Adrenal gland (tissue), 9 donors: ENCODE measurements at regions not wholly inside any gene's neighbourhood (a gene's known extent, or its start where the extent isn't known, plus 50 kb on each side); places are given as distances from the start of the nearest gene placed in this dataset.

Source experiments
- DNase-seq, 7 donors: peaks; one replicate each; pipeline ENCODE4 v3.0.0-alpha.2; 2019 to 2020
- H3K27ac ChIP-seq, 5 donors: fragments of 200-600 bp; sonication (generic) in 4 of 5; 1 replicate in 3 of 5; 2 replicates in 2 of 5; pipeline versions ENCODE4 v1.5.1 to v1.8.0; 2016 to 2020; ENCODE audit warnings: mild to moderate bottlenecking in 1 of 5
- H3K27me3 ChIP-seq: fragments of 200-600 bp; 2 replicates; pipeline ENCODE4 v1.8.0; 2021
- H3K36me3 ChIP-seq, 2 donors: fragments of 200-600 bp; replicated peaks in 1 of 2; 1 replicate in 1 of 2; 2 replicates in 1 of 2; pipeline versions ENCODE4 v1.5.1 to v1.8.0; 2018 to 2022
- H3K4me1 ChIP-seq, 2 donors: fragments of 200-600 bp; replicated peaks in 1 of 2; 1 replicate in 1 of 2; 2 replicates in 1 of 2; pipeline versions ENCODE4 v1.5.1 to v1.8.0; 2018 to 2021
- H3K4me3 ChIP-seq, 4 donors: fragments of 200-600 bp; sonication (generic) in 3 of 4; one replicate each; pipeline ENCODE4 v1.5.1; 2016 to 2018
- H3K9me3 ChIP-seq, 3 donors: fragments of 200-600 bp; sonication (generic) in 1 of 3; replicated peaks in 1 of 3; 1 replicate in 2 of 3; 2 replicates in 1 of 3; pipeline versions ENCODE4 v1.5.1 to v1.8.0; 2016 to 2021
- CTCF ChIP-seq, 6 experiments: fragments of 450-650 bp in 4 of 6; fragments of 200-600 bp in 2 of 6; sonication (generic) in 1 of 6; IDR thresholded peaks; 1 replicate in 5 of 6; 2 replicates in 1 of 6; pipeline versions ENCODE4 v1.5.1 to v1.8.0; 2016 to 2021; ENCODE audit warnings: antibody characterized with exemption in 6 of 6, mild to moderate bottlenecking in 2 of 6, moderate library complexity in 1 of 6
- POLR2A ChIP-seq, 2 donors: fragments of 450-650 bp; IDR thresholded peaks; one replicate each; pipeline ENCODE4 v1.6.1; 2017; ENCODE audit warnings: antibody characterized with exemption in 2 of 2, mild to moderate bottlenecking in 2 of 2, moderate library complexity in 1 of 2
- WGBS, 4 donors: extraction: QIAGEN DNeasy Blood & Tissue Kit in 2 of 4; methylation state at CpG; one replicate each; pipeline versions ENCODE4 v1.1.5 to v1.1.7; 2013 to 2017; 5-methylcytosine and 5-hydroxymethylcytosine counted together
- intact Hi-C, 2 donors: fragments of 100-400 bp; cut with DNase I; formaldehyde crosslinking; loops; one replicate each; pipeline versions ENCODE4 v1.14.1 to v1.15.0; 2022 to 2023
- donor health status: healthy with polysubstance abuse.
- donor health status: Bipolar disorder and iron deficiency.
- donor health status: DM: yes; HTN: yes; CAD: no.
- donor health status: DM: no; HTN: no; CAD: no.
- donor health status: DM: no; HTN: no; CAD: no.

DNA sequence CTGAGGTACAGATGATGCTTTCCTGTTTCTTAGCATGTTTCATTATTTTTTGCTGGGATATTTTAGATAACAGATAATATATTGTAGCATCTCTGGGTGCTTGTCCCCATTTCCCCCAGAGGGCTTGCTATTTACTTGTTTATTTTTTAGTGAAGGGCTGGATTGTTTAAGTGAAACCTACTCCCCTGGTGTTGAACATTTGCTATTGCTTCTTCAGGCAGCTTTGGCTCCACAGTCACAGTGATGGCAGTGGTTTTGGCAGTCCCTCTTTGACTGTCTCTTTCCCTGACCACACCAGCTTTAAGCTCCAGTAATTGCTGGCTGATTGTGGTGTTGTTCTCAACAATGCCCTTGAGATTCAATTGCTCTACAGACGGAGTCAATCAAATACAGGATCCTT is 128.9 kb downstream of the KLF13 start:
- Histone ChIP-seq H3K27me3 (no peaks in the 10 kb centered on the region), H3K9me3 (no peaks in the 10 kb centered on the region), H3K4me3 (no peak overlapping the region), H3K27ac (no peak overlapping the region), H3K36me3 (no peaks in the 10 kb centered on the region), H3K4me1 (no peaks in the 10 kb centered on the region)
- TF ChIP-seq POLR2A (IDR thresholded peaks at IDR 0.05) (no peak), CTCF (IDR thresholded peaks at IDR 0.05) (no peak)
- DNase-seq, result no peak
- WGBS, 4 donors, result 70 to 89% (median 82%) methylated on average over 1 of the region's 1 CpG
- intact Hi-C loops, result no loop called here

GRCh38 chr15:31456354-31457060 is 129.9 kb downstream of the KLF13 start:
- H3K27ac ChIP-seq, result no peak overlapping the region
- no peaks in the 10 kb centered on the region for H3K27me3 ChIP-seq
- WGBS, 4 donors, result 79 to 100% (median 80%) methylated on average over 1 to 8 of the region's 8 CpGs
- intact Hi-C loops, result no loop called here
- H3K4me3 ChIP-seq, result no peak overlapping the region
- TF ChIP-seq POLR2A (IDR thresholded peaks at IDR 0.05) (no peak), CTCF (IDR thresholded peaks at IDR 0.05) (no peak)
- peak in 2 of 7 donors; percentile 11 to 30 for DNase-seq
- no peaks in the 10 kb centered on the region for H3K4me1 ChIP-seq
- H3K36me3 ChIP-seq, result no peaks in the 10 kb centered on the region
- H3K9me3 ChIP-seq, result no peaks in the 10 kb centered on the region

- intact Hi-C loops, result no loop called here
- TF ChIP-seq CTCF (IDR thresholded peaks at IDR 0.05), result no peak
- no peaks in the 10 kb centered on the region for H3K36me3 ChIP-seq
- 56 to 70% (median 61%) methylated on average over 5 of the region's 5 CpGs for WGBS, 4 donors
- no peak overlapping the region for H3K4me3 ChIP-seq
- H3K27ac ChIP-seq, result no peak overlapping the region
- peak in 1 of 7 donors; percentile 46 for DNase-seq
- no peaks in the 10 kb centered on the region for H3K27me3 ChIP-seq
- no peaks in the 10 kb centered on the region for H3K9me3 ChIP-seq
- H3K4me1 ChIP-seq, result no peaks in the 10 kb centered on the region
Measured at GRCh38 chr15:31457161-31457560, 130.5 kb downstream of the KLF13 start.

DNA sequence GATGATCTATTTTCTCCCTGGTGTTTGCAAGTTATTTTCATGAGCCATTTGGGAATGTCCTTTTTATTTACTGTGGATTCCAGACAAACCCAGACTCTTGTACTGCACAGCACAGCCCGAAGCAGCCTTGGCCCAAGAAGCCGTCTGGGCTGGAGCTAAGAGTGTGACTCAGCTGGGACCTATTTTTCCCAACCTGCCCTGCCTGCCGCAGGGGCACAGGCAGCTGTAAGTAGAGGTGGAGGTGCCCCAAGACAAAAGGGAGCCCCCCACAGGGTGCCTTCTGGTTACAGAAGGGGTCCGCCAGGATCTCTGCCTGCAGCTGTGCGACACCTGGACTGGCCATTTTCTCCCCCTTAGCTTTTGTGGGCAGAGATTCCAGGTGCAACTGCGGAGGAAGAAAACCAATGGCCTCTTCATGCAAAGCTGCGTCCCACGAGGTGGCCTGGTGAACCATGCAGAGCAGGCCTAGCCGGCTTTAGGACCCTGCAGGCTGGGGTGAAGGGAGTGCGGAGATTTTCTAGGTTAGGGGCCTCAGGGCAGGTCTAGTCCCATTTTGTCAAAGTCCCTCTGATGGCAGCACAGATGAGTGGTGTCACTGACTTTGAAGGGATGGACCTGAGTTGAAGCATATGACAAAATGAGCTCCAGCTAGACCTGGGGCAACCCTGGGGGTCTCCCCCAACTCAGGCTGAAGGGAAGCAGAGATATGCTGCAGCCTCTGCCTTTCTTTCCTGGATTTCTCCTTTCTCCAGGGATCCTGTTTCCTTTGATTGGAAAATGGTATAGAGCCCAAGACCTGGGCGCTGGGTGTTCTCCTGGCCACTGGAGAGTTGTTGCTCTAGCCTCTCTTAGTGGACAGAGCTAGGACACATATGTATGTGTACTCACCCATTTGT is 131.2 kb downstream of the KLF13 start:
- H3K27ac ChIP-seq, result no peak overlapping the region
- WGBS, 4 donors, result 35 to 65% (median 58%) methylated on average over 6 to 11 of the region's 11 CpGs

More for the DNA sequence above, 131.2 kb downstream of the KLF13 start:
- peak in 4 of 7 donors; percentile 5 to 64 (median 43) for DNase-seq
- Histone ChIP-seq H3K4me1 (no peaks in the 10 kb centered on the region), H3K27me3 (no peaks in the 10 kb centered on the region), H3K36me3 (no peaks in the 10 kb centered on the region), H3K4me3 (no peak overlapping the region), H3K9me3 (no peaks in the 10 kb centered on the region)
- no peak for TF ChIP-seq CTCF (IDR thresholded peaks at IDR 0.05)
- TF ChIP-seq POLR2A (IDR thresholded peaks at IDR 0.05), result no peak
- intact Hi-C loops, result no loop called here
